Fibroblast of skin of scalp (primary cell): ENCODE measurements at regions not wholly inside any gene's neighbourhood (a gene's known extent, or its start where the extent isn't known, plus 50 kb on each side); places are given as distances from the start of the nearest gene placed in this dataset.
A peak's percentile ranks its signal among the peaks of the same experiment; 100 is the strongest.
"Not testable (repeated sequence)": the region's sequence is repeated elsewhere in the genome, so short reads cannot be mapped to it uniquely, and the experiment has no call there.

Experiments used
- DNase-seq: peaks from one replicate; pipeline ENCODE4 v3.0.0-alpha.2; 2013

- DNase-seq: no peak
These were observed 162.6 kb downstream of the PRKX start for GRCh38 chrX:3550871-3551270.

GRCh38 chrX:3550160-3550751, 163.2 kb downstream of the PRKX start:
- DNase-seq: no peak

- peak; percentile 31 for DNase-seq
These were observed 164.0 kb downstream of the PRKX start for GRCh38 chrX:3549411-3549911.

- DNase-seq: peak; percentile 86
These were observed 164.6 kb downstream of the PRKX start for GRCh38 chrX:3548765-3549391.

- DNase-seq: no peak
These were observed 167.5 kb downstream of the PRKX start for GRCh38 chrX:3545901-3546300.

GRCh38 chrX:3541336-3541735, 172.1 kb downstream of the PRKX start:
- no peak for DNase-seq

GRCh38 chrX:3540105-3540504, 173.3 kb downstream of the PRKX start:
- DNase-seq: no peak

- no peak for DNase-seq
These were observed 180.8 kb downstream of the PRKX start for GRCh38 chrX:3532581-3533085.

GRCh38 chrX:3531435-3531834, 182.0 kb downstream of the PRKX start:
- DNase-seq: not testable (repeated sequence)

GRCh38 chrX:3529466-3530010, 183.1 kb upstream of the MXRA5 start:
- DNase-seq: peak; percentile 33

- no peak for DNase-seq
These were observed 181.4 kb upstream of the MXRA5 start for GRCh38 chrX:3527811-3528210.

GRCh38 chrX:3527166-3527565, 180.7 kb upstream of the MXRA5 start:
- DNase-seq: peak; percentile 21

- peak; percentile 63 for DNase-seq
These were observed 180.3 kb upstream of the MXRA5 start for GRCh38 chrX:3526731-3527130.

GRCh38 chrX:3526071-3526470, 179.6 kb upstream of the MXRA5 start:
- peak; percentile 76 for DNase-seq

GRCh38 chrX:3522101-3522650, 175.7 kb upstream of the MXRA5 start:
- peak; percentile 90 for DNase-seq

- DNase-seq: peak; percentile 81
These were observed 174.9 kb upstream of the MXRA5 start for GRCh38 chrX:3521396-3521795.

- DNase-seq: peak; percentile 86
These were observed 174.5 kb upstream of the MXRA5 start for GRCh38 chrX:3520982-3521381.

- DNase-seq: peak; percentile 75
These were observed 174.0 kb upstream of the MXRA5 start for GRCh38 chrX:3520458-3520857.

GRCh38 chrX:3519384-3519783, 172.9 kb upstream of the MXRA5 start:
- DNase-seq: peak; percentile 56

GRCh38 chrX:3518870-3519269, 172.4 kb upstream of the MXRA5 start:
- peak; percentile 94 for DNase-seq

GRCh38 chrX:3516051-3516541, 169.6 kb upstream of the MXRA5 start:
- peak; percentile 89 for DNase-seq

- peak; percentile 85 for DNase-seq
These were observed 168.5 kb upstream of the MXRA5 start for GRCh38 chrX:3514996-3515395.

- DNase-seq: peak; percentile 22
These were observed 165.7 kb upstream of the MXRA5 start for GRCh38 chrX:3512150-3512549.
